ENCODE measurements at regions not wholly inside any gene's neighbourhood (a gene's known extent, or its start where the extent isn't known, plus 50 kb on each side); places are given as distances from the start of the nearest gene placed in this dataset.

DNA sequence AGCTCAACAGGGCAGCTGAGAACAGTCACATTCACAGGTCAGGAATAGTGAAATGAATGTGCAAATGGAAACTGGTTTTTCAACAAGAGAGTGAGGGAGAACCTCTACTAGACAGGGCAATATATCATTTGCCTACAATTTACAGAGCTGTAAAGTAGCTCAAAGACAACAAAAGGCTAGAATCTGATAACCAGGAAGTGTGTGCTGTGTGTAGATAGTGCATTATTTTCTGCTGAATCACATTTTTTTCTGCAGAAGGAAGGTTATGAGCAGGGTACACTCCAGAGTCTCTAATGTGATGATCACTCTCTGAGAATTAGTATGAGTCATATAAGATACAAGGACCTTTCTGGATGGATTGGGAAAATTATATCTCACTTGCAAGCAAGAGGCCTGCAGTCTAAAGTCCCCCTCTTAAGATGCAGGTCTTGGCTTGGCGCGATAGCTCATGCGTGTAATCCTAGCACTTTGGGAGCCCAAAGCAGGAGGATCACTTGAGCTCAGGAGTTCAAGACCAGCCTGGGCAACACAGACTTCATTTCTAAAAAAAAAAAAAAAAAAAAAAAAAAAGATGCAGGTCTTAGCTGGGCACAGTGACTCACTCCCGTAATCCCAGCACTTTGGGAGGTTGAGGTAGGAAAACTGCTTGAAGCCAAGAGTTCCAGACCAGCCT is 59.9 kb upstream of the COBL start:
- TF ChIP-seq POLR2AphosphoS5 (IDR thresholded peaks at IDR 0.05) = no peak
- no peak for TF ChIP-seq CTCF (IDR thresholded peaks at IDR 0.05)
- no peak for TF ChIP-seq POLR2A (IDR thresholded peaks at IDR 0.05)
- TF ChIP-seq EP300 (IDR thresholded peaks at IDR 0.05) = no peak

All from sigmoid colon (tissue), 4 donors.